Mucosa of descending colon (tissue), 3 donors: ENCODE measurements at regions not wholly inside any gene's neighbourhood (a gene's known extent, or its start where the extent isn't known, plus 50 kb on each side); places are given as distances from the start of the nearest gene placed in this dataset.
A peak's percentile ranks its signal among the peaks of the same experiment; 100 is the strongest.

Experiments used
- ATAC-seq: fragments of 200-7000 bp; cut with Tn5 transposase; one replicate; pipeline ENCODE4 v1.9.1; 2020; ENCODE audit warnings: mild to moderate bottlenecking, moderate library complexity
- DNase-seq, 3 donors: peaks; one replicate each; pipeline ENCODE4 v3.0.0-alpha.2; 2020
- H3K36me3 ChIP-seq: fragments of 200-600 bp; one replicate; pipeline ENCODE4 v1.8.0; 2021; ENCODE audit warnings: low read depth, mild to moderate bottlenecking
- H3K4me1 ChIP-seq: fragments of 200-600 bp; one replicate; pipeline ENCODE4 v1.8.0; 2021; ENCODE audit warnings: low read depth, mild to moderate bottlenecking
- H3K4me3 ChIP-seq: fragments of 200-600 bp; one replicate; pipeline ENCODE4 v1.8.0; 2021; ENCODE audit warnings: mild to moderate bottlenecking
- H3K9me3 ChIP-seq: fragments of 200-600 bp; one replicate; pipeline ENCODE4 v1.8.0; 2021; ENCODE audit warnings: mild to moderate bottlenecking
- CTCF ChIP-seq: fragments of 200-600 bp; IDR thresholded peaks from one replicate; pipeline ENCODE4 v1.8.0; 2022; ENCODE audit warnings: antibody characterized with exemption, mild to moderate bottlenecking
- intact Hi-C, 2 donors: fragments of 100-400 bp; cut with DNase I in 1 of 2; cut with micrococcal nuclease in 1 of 2; formaldehyde crosslinking; loops; one replicate each; pipeline versions ENCODE4 v1.11.0 to v1.11.1; 2022; cut with DNase I, micrococcal nuclease
- donor health status: DM: no; HTN: no; CAD: no; lungs with moderate emphysema.
- donor health status: DM: no; HTN: no; CAD: no.
- donor health status: DM: no; HTN: yes; CAD: no.

- no peak for TF ChIP-seq CTCF
- DNase-seq = no peak
- no peak for ATAC-seq
These were observed 64.9 kb upstream of the GNG12 start for GRCh38 chr1:67898033-67898726.

GRCh38 chr1:67897270-67897949 is 64.1 kb upstream of the GNG12 start:
- Histone ChIP-seq H3K4me3 (no peak overlapping the region), H3K4me1 (peaks cover 8% of the 10 kb centered on the region), H3K36me3 (no peaks in the 10 kb centered on the region), H3K9me3 (no peaks in the 10 kb centered on the region)
- DNase-seq (peak in 1 of 3 donors; percentile 28), ATAC-seq (peak; percentile 68)
- intact Hi-C loops = no loop called here
- TF ChIP-seq CTCF = no peak

More at GRCh38 chr1:67898033-67898726, 64.9 kb upstream of the GNG12 start:
- Histone ChIP-seq H3K36me3 (no peaks in the 10 kb centered on the region), H3K4me3 (no peak overlapping the region), H3K9me3 (no peaks in the 10 kb centered on the region), H3K4me1 (peaks cover 8% of the 10 kb centered on the region)
- intact Hi-C loops = no loop called here

DNA sequence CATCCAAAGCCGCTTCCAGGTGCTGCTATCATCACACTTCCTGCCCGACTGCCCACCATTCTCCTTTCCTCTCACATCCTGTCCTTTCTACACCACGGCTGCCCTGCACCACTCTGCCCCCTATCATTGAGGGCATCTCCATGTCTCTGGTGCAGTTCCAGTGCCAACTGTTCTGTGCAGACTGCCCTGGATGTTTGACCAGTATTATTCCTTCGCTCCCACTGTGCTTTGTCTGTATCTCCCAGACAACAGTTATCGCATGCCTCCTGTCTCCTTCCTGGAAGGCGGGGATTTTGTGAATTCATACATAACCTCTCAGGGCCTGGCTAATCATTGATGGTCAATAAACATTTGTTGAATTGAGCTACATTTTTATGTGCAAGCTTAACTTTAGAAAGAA is 63.6 kb upstream of the GNG12 start:
- no peak for TF ChIP-seq CTCF
- no peaks in the 10 kb centered on the region for H3K36me3 ChIP-seq
- peak; percentile 92 for ATAC-seq
- H3K4me3 ChIP-seq = no peak overlapping the region
- no peaks in the 10 kb centered on the region for H3K9me3 ChIP-seq
- H3K4me1 ChIP-seq = peaks cover 8% of the 10 kb centered on the region
- DNase-seq = peak in 1 of 3 donors; percentile 8
- intact Hi-C loops = no loop called here

DNA sequence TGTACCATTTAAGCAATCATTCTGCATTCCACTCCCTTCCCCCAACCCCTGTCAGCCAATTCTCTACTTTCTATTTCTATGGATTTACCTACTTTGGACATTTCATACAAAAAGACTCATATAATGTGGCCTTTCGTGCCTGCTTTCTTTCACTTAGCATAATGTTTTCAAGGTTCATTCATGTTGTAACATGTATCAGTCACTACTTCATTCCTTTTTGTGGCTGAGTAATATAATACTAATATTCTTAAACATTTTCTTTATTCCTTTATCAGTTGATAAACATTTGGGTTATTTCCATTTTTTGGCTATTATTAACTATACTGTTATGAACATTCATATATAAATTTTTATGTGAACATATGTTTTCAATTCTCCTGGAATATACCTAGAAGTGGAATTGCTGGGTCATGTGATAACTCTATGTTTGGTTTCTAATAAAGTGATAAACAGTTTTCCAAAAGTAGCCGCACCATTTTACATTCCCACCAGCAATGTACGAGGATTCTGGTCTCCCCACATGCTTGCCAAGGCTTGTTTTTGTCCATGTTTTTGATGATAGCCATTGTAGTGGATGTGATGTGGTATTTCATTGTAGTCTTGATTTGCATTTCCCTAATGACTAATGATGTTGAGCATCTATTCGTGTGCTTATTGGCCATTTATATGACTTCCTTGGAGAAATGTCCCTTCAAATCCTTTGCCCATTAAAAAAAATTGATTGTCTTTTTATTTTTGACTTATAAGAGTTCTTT is 61.9 kb upstream of the GNG12 start:
- H3K4me1 ChIP-seq = peaks cover 8% of the 10 kb centered on the region
- no peak for ATAC-seq
- TF ChIP-seq CTCF = no peak
- H3K36me3 ChIP-seq = no peaks in the 10 kb centered on the region
- intact Hi-C loops = no loop called here
- no peak overlapping the region for H3K4me3 ChIP-seq
- H3K9me3 ChIP-seq = no peaks in the 10 kb centered on the region
- no peak for DNase-seq

GRCh38 chr1:67893126-67893495 is 59.8 kb upstream of the GNG12 start:
- peaks cover 8% of the 10 kb centered on the region for H3K4me1 ChIP-seq
- H3K9me3 ChIP-seq = no peaks in the 10 kb centered on the region
- H3K4me3 ChIP-seq = no peak overlapping the region
- DNase-seq (no peak), ATAC-seq (no peak)
- no peaks in the 10 kb centered on the region for H3K36me3 ChIP-seq
- intact Hi-C loops = no loop called here
- TF ChIP-seq CTCF = no peak
